HCT116 (cell line): ENCODE measurements at regions not wholly inside any gene's neighbourhood (a gene's known extent, or its start where the extent isn't known, plus 50 kb on each side); places are given as distances from the start of the nearest gene placed in this dataset.

Experiments
- ATAC-seq: fragments of 200-7000 bp; cut with Tn5 transposase; 2 replicates; pipeline ENCODE4 v1.9.1; 2020; ENCODE audit warnings: mild to moderate bottlenecking, moderate library complexity
- BruUV-seq: library from RNA; stranded (reverse); fragments of 400-500 nt; replicated peaks from 2 replicates; lab custom pipeline; 2021; lab: Mats Ljungman, UMichigan
- CTCF ChIA-PET: fragments of 300-600 bp; sonication (Branson Sonifier 250); formaldehyde crosslinking; loops from one replicate; lab custom pipeline; 2021; ENCODE audit warnings: antibody characterized with exemption; lab: Charles Lee
- POLR2A ChIA-PET: fragments of 300-600, 350-600 bp; sonication (Branson Sonifier 250); formaldehyde crosslinking; loops from one replicate; lab custom pipeline; 2021; ENCODE audit warnings: antibody characterized with exemption; lab: Charles Lee
- RAD21 ChIA-PET, 2 experiments: fragments of 300-600 bp; sonication (Branson Sonifier 250); formaldehyde crosslinking; loops; one replicate each; lab custom pipeline; 2023; ENCODE audit warnings: low total read pairs in 2 of 2; ENCODE audit not compliant: uncharacterized antibody in 2 of 2, unreplicated experiment in 2 of 2, low non-redundant PET in 1 of 2; lab: Charles Lee
- DNase-seq: peaks from one replicate; pipeline ENCODE4 v3.0.0-alpha.2; 2010; ENCODE audit warnings: low read depth, low spot score
- H2AFZ ChIP-seq: fragments of 200-600 bp; shearing (Covaris generic), sonication (generic); 2 replicates; pipeline ENCODE4 v1.6.1; 2017; ENCODE audit warnings: low read depth, mixed run types, mixed read lengths, antibody characterized with exemption, low read length; ENCODE audit not compliant: poor library complexity, severe bottlenecking
- H3K27ac ChIP-seq: 2 replicates; pipeline ENCODE4 v1.5.1; 2012; ENCODE audit warnings: low read depth, low read length
- H3K27me3 ChIP-seq: fragments of 200-600 bp; sonication (generic); 2 replicates; pipeline ENCODE4 v1.6.1; 2016; ENCODE audit warnings: mixed run types, low read length, mixed read lengths; ENCODE audit not compliant: insufficient read depth
- H3K36me3 ChIP-seq, 2 experiments: fragments of 200-500 bp in 1 of 2; fragments of 200-600 bp in 1 of 2; sonication (Bioruptor generic) in 1 of 2; sonication (generic) in 1 of 2; 2 replicates each; pipeline versions ENCODE4 v1.5.1 to v1.6.1; 2014 to 2016; ENCODE audit warnings: low read length in 2 of 2, inconsistent platforms in 1 of 2, mixed read lengths in 1 of 2, mixed run types in 1 of 2; ENCODE audit not compliant: insufficient read depth in 2 of 2, control insufficient read depth in 1 of 2
- H3K4me1 ChIP-seq, 2 experiments: fragments of 200-600 bp in 1 of 2; sonication (generic) in 1 of 2; 2 replicates each; pipeline versions ENCODE4 v1.5.1 to v1.6.1; 2012 to 2017; ENCODE audit warnings: low read length in 2 of 2, inconsistent platforms in 1 of 2, mild to moderate bottlenecking in 1 of 2, mixed read lengths in 1 of 2, mixed run types in 1 of 2, moderate library complexity in 1 of 2; ENCODE audit not compliant: insufficient read depth in 2 of 2, control insufficient read depth in 1 of 2
- H3K4me2 ChIP-seq: fragments of 200-600 bp; sonication (generic); 2 replicates; pipeline ENCODE4 v1.6.1; 2017; ENCODE audit warnings: mixed run types, low read length, mixed read lengths
- H3K4me3 ChIP-seq, 2 experiments: fragments of 200-600 bp in 1 of 2; sonication (generic) in 1 of 2; replicated peaks in 1 of 2; 2 replicates each; pipeline ENCODE4 v1.5.1; 2011 to 2016; ENCODE audit warnings: low read length in 2 of 2, control low read depth in 1 of 2, low read depth in 1 of 2, mild to moderate bottlenecking in 1 of 2, mixed read lengths in 1 of 2, mixed run types in 1 of 2
- H3K79me2 ChIP-seq: fragments of 200-600 bp; sonication (generic); 2 replicates; pipeline ENCODE4 v1.6.1; 2017; ENCODE audit warnings: mild to moderate bottlenecking, mixed run types, low read length, moderate library complexity, mixed read lengths; ENCODE audit not compliant: insufficient read depth
- H3K9ac ChIP-seq: fragments of 200-600 bp; sonication (generic); 2 replicates; pipeline ENCODE4 v1.6.1; 2016; ENCODE audit warnings: low read length, mixed read lengths
- H3K9me2 ChIP-seq: fragments of 200-600 bp; sonication (generic), shearing (Covaris generic); 2 replicates; pipeline ENCODE4 v1.6.1; 2017; ENCODE audit warnings: mixed run types, mild to moderate bottlenecking, moderate library complexity; ENCODE audit not compliant: insufficient read depth
- H3K9me3 ChIP-seq, 2 experiments: fragments of 200-500 bp in 1 of 2; fragments of 200-600 bp in 1 of 2; sonication (Bioruptor generic) in 1 of 2; sonication (generic) in 1 of 2; 2 replicates each; pipeline ENCODE4 v1.6.1; 2014 to 2017; ENCODE audit warnings: low read length in 2 of 2, mixed read lengths in 2 of 2, inconsistent platforms in 1 of 2, low read depth in 1 of 2, mild to moderate bottlenecking in 1 of 2, mixed run types in 1 of 2, moderate library complexity in 1 of 2; ENCODE audit not compliant: control insufficient read depth in 1 of 2, insufficient read depth in 1 of 2
- H4K20me1 ChIP-seq: fragments of 200-600 bp; sonication (generic), shearing (Covaris generic); 2 replicates; pipeline ENCODE4 v1.6.1; 2017; ENCODE audit warnings: mixed run types, mild to moderate bottlenecking, moderate library complexity; ENCODE audit not compliant: insufficient read depth
- CBX3 ChIP-seq: IDR thresholded peaks from 2 replicates; pipeline ENCODE4 v1.6.1; 2012; ENCODE audit warnings: low read depth
- CEBPB ChIP-seq: IDR thresholded peaks from 2 replicates; pipeline ENCODE4 v1.6.1; 2012; ENCODE audit warnings: low read depth
- CTCF ChIP-seq, 3 experiments: fragments of 200-600 bp in 1 of 3; sonication (generic) in 1 of 3; IDR thresholded peaks in 2 of 3; conservative IDR thresholded peaks in 1 of 3; 2 replicates each; pipeline ENCODE4 v1.5.1; 2012 to 2017; ENCODE audit warnings: low read depth in 2 of 3, low read length in 2 of 3, antibody characterized with exemption in 1 of 3, borderline replicate concordance in 1 of 3, control low read depth in 1 of 3, mild to moderate bottlenecking in 1 of 3, mixed read lengths in 1 of 3, mixed run types in 1 of 3, moderate library complexity in 1 of 3; ENCODE audit not compliant: insufficient read depth in 1 of 3
- EGR1 ChIP-seq: IDR thresholded peaks from 2 replicates; pipeline ENCODE4 v1.6.1; 2012; ENCODE audit warnings: low read depth
- EZH2phosphoT487 ChIP-seq: fragments of 200-600 bp; IDR thresholded peaks from 2 replicates; pipeline ENCODE4 v1.6.1; 2018; ENCODE audit warnings: antibody characterized with exemption, borderline replicate concordance
- JUND ChIP-seq: IDR thresholded peaks from 2 replicates; pipeline ENCODE4 v1.6.1; 2012
- POLR2AphosphoS5 ChIP-seq: IDR thresholded peaks from 2 replicates; pipeline ENCODE4 v1.6.1; 2011; ENCODE audit warnings: mild to moderate bottlenecking, low read depth, low read length, moderate library complexity
- SP1 ChIP-seq: IDR thresholded peaks from 2 replicates; pipeline ENCODE4 v1.6.1; 2012; ENCODE audit warnings: low read depth
- ZFX ChIP-seq: fragments of 450-650 bp; IDR thresholded peaks from 2 replicates; pipeline ENCODE4 v1.6.1; 2017
- ZNF274 ChIP-seq: fragments of 200-500 bp; sonication (Bioruptor generic); IDR thresholded peaks from 2 replicates; pipeline ENCODE4 v1.6.1; 2014; ENCODE audit warnings: mild to moderate bottlenecking, low read depth, low read length, inconsistent platforms
- intact Hi-C: fragments of 100-400 bp; cut with micrococcal nuclease; formaldehyde crosslinking; loops from 2 replicates; pipeline ENCODE4 v1.10.0; 2022
- TF ChIP-seq, protein P1 (sequence below): IDR thresholded peaks from 2 replicates; pipeline ENCODE4 v1.6.1; 2012; ENCODE audit warnings: low read depth

DNA sequence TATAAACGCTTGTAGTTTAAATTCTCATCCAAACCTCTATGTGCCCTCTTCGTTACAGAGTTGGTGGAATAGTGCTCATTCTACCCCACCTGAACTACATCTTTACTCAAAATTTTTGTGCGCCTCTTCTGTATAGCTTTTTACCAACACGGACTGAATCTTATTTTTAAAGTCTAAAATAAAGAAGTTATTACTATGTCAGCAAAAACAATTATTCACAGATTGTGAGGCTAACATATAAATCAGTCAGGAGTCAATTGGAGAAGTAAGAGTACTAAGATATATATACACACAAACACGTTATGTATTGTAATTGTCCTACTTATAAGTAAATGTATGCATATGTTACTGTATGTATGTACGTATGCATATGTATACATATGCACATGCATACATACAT lies 274.9 kb upstream of the ADGRL4 start:
- Histone ChIP-seq H3K9ac (no peak overlapping the region), H3K9me2 (no peaks in the 10 kb centered on the region), H4K20me1 (no peaks in the 10 kb centered on the region), H3K27me3 (no peaks in the 10 kb centered on the region), H3K79me2 (no peaks in the 10 kb centered on the region), H3K4me3 (no peak overlapping the region), H3K36me3 (no peaks in the 10 kb centered on the region), H3K27ac (no peak overlapping the region), H3K4me2 (no peak overlapping the region), H2AFZ (no peak overlapping the region), H3K4me1 (no peaks in the 10 kb centered on the region), H3K9me3 (no peaks in the 10 kb centered on the region)
- CTCF ChIA-PET = no interaction called here
- no TSS peak for BruUV-seq
- TF ChIP-seq JUND = no peak
- DNase-seq (no peak), ATAC-seq (no peak)
- POLR2A ChIA-PET = no interaction called here
- intact Hi-C loops = no loop called here
- RAD21 ChIA-PET = no interaction called here

DNA sequence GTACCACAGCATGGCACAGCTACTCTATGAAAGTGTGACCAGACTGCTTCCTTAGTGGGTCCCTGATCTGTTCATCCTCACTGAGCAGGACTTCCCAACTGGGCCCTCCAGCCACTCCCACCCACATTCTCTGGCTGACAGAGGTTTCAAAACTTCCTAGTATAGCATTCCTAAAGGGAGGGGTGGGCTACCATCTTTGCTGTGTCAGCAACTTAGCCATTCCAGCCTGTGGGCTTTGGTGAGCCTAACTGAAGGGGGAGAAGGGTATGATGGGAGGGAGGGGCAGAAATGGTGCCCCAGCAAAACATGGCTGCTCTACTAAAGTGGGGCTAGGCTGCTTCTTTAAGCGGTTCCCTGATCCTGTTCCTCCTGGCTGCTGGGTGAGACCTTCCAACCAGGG lies 265.2 kb upstream of the ADGRL4 start:
- H3K4me1 ChIP-seq = no peaks in the 10 kb centered on the region
- no peaks in the 10 kb centered on the region for H3K27me3 ChIP-seq
- no peak overlapping the region for H3K4me2 ChIP-seq
- DNase-seq = no peak
- RAD21 ChIA-PET = no interaction called here
- no peak overlapping the region for H3K4me3 ChIP-seq
- H2AFZ ChIP-seq = no peak overlapping the region
- H3K27ac ChIP-seq = no peak overlapping the region
- H3K36me3 ChIP-seq = no peaks in the 10 kb centered on the region
- CTCF ChIA-PET = no interaction called here
- POLR2A ChIA-PET = no interaction called here
- no peaks in the 10 kb centered on the region for H3K9me3 ChIP-seq
- H3K79me2 ChIP-seq = no peaks in the 10 kb centered on the region
- no peaks in the 10 kb centered on the region for H4K20me1 ChIP-seq
- intact Hi-C loops = no loop called here
- ATAC-seq = no peak
- H3K9ac ChIP-seq = no peak overlapping the region
- BruUV-seq = no TSS peak
- TF ChIP-seq SP1 = no peak
- no peak for TF ChIP-seq ZNF274
- TF ChIP-seq CBX3 = no peak
- TF ChIP-seq POLR2AphosphoS5 = no peak
- TF ChIP-seq EGR1 = no peak
- TF ChIP-seq, protein P1, sequence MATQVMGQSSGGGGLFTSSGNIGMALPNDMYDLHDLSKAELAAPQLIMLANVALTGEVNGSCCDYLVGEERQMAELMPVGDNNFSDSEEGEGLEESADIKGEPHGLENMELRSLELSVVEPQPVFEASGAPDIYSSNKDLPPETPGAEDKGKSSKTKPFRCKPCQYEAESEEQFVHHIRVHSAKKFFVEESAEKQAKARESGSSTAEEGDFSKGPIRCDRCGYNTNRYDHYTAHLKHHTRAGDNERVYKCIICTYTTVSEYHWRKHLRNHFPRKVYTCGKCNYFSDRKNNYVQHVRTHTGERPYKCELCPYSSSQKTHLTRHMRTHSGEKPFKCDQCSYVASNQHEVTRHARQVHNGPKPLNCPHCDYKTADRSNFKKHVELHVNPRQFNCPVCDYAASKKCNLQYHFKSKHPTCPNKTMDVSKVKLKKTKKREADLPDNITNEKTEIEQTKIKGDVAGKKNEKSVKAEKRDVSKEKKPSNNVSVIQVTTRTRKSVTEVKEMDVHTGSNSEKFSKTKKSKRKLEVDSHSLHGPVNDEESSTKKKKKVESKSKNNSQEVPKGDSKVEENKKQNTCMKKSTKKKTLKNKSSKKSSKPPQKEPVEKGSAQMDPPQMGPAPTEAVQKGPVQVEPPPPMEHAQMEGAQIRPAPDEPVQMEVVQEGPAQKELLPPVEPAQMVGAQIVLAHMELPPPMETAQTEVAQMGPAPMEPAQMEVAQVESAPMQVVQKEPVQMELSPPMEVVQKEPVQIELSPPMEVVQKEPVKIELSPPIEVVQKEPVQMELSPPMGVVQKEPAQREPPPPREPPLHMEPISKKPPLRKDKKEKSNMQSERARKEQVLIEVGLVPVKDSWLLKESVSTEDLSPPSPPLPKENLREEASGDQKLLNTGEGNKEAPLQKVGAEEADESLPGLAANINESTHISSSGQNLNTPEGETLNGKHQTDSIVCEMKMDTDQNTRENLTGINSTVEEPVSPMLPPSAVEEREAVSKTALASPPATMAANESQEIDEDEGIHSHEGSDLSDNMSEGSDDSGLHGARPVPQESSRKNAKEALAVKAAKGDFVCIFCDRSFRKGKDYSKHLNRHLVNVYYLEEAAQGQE = no peak
- TF ChIP-seq EZH2phosphoT487 = no peak
- no peak for TF ChIP-seq CTCF (IDR thresholded peaks at IDR 0.05 in 2 of 3, conservative IDR thresholded peaks at IDR 0.05 in 1 of 3; ENCODE audit: borderline replicate concordance in 1 of 3, insufficient read depth in 1 of 3, low read depth in 2 of 3, low read length in 2 of 3)
- TF ChIP-seq ZFX = no peak
- TF ChIP-seq CEBPB = no peak
- no peaks in the 10 kb centered on the region for H3K9me2 ChIP-seq
